ENCODE measurements at regions not wholly inside any gene's neighbourhood (a gene's known extent, or its start where the extent isn't known, plus 50 kb on each side); places are given as distances from the start of the nearest gene placed in this dataset.
"Not testable (repeated sequence)": the region's sequence is repeated elsewhere in the genome, so short reads cannot be mapped to it uniquely, and the experiment has no call there.

GRCh38 chr4:9691238-9692065 lies 90.0 kb upstream of the DRD5 start:
- no peak for TF ChIP-seq CTCF (IDR thresholded peaks at IDR 0.05)
- peaks cover 0 to 5% of the 10 kb centered on the region in 2 experiments for H3K4me1 ChIP-seq (ENCODE audit: control insufficient read depth in 1 of 2, insufficient read depth in 1 of 2, low read depth in 1 of 2, low read length in 1 of 2)
- peak overlapping the region; percentile 55 to 57 for H3K4me3 ChIP-seq (ENCODE audit: low read depth in 1 of 2, low read length in 1 of 2)
- peaks cover 27% of the 10 kb centered on the region for H3K27me3 ChIP-seq
- no peaks in the 10 kb centered on the region for H3K9me3 ChIP-seq
- H3K27ac ChIP-seq, result peak overlapping the region; percentile 31
- H3K36me3 ChIP-seq, result no peaks in the 10 kb centered on the region

- not testable (repeated sequence) for H3K4me1 ChIP-seq (ENCODE audit: control insufficient read depth in 1 of 2, insufficient read depth in 1 of 2, low read depth in 1 of 2, low read length in 1 of 2); H3K27ac ChIP-seq; H3K9me3 ChIP-seq; H3K36me3 ChIP-seq; H3K4me3 ChIP-seq (ENCODE audit: low read depth in 1 of 2, low read length in 1 of 2)
- peaks cover 27% of the 10 kb centered on the region for H3K27me3 ChIP-seq
Measured at GRCh38 chr4:9692791-9693491, 88.5 kb upstream of the DRD5 start.

GRCh38 chr4:9694403-9694802 lies 87.0 kb upstream of the DRD5 start:
- peaks cover 21% of the 10 kb centered on the region for H3K27me3 ChIP-seq
- H3K36me3 ChIP-seq; H3K4me1 ChIP-seq (ENCODE audit: control insufficient read depth in 1 of 2, insufficient read depth in 1 of 2, low read depth in 1 of 2, low read length in 1 of 2); H3K9me3 ChIP-seq; H3K4me3 ChIP-seq (ENCODE audit: low read depth in 1 of 2, low read length in 1 of 2); H3K27ac ChIP-seq: not testable (repeated sequence)

GRCh38 chr4:9695994-9696393 lies 85.4 kb upstream of the DRD5 start:
- H3K9me3 ChIP-seq; H3K36me3 ChIP-seq; H3K4me3 ChIP-seq (ENCODE audit: low read depth in 1 of 2, low read length in 1 of 2); H3K27ac ChIP-seq; H3K27me3 ChIP-seq; H3K4me1 ChIP-seq (ENCODE audit: control insufficient read depth in 1 of 2, insufficient read depth in 1 of 2, low read depth in 1 of 2, low read length in 1 of 2): not testable (repeated sequence)

- H3K27me3 ChIP-seq; H3K27ac ChIP-seq; H3K9me3 ChIP-seq; H3K4me3 ChIP-seq (ENCODE audit: low read depth in 1 of 2, low read length in 1 of 2); H3K4me1 ChIP-seq (ENCODE audit: control insufficient read depth in 1 of 2, insufficient read depth in 1 of 2, low read depth in 1 of 2, low read length in 1 of 2); H3K36me3 ChIP-seq: not testable (repeated sequence)
Measured at GRCh38 chr4:9696561-9696960, 84.9 kb upstream of the DRD5 start.

GRCh38 chr4:9702019-9702418 lies 79.4 kb upstream of the DRD5 start:
- H3K4me3 ChIP-seq (ENCODE audit: low read depth in 1 of 2, low read length in 1 of 2); H3K27ac ChIP-seq; H3K9me3 ChIP-seq; H3K36me3 ChIP-seq; H3K4me1 ChIP-seq (ENCODE audit: control insufficient read depth in 1 of 2, insufficient read depth in 1 of 2, low read depth in 1 of 2, low read length in 1 of 2): not testable (repeated sequence)
- peaks cover 15% of the 10 kb centered on the region for H3K27me3 ChIP-seq

- not testable (repeated sequence) for H3K36me3 ChIP-seq; H3K27ac ChIP-seq; H3K4me1 ChIP-seq (ENCODE audit: control insufficient read depth in 1 of 2, insufficient read depth in 1 of 2, low read depth in 1 of 2, low read length in 1 of 2); H3K4me3 ChIP-seq (ENCODE audit: low read depth in 1 of 2, low read length in 1 of 2); H3K9me3 ChIP-seq
- H3K27me3 ChIP-seq, result peaks cover 15% of the 10 kb centered on the region
Measured at GRCh38 chr4:9702696-9703095, 78.7 kb upstream of the DRD5 start.

GRCh38 chr4:9703391-9703790 lies 78.0 kb upstream of the DRD5 start:
- Histone ChIP-seq H3K36me3 (no peaks in the 10 kb centered on the region), H3K4me3 (ENCODE audit: low read depth in 1 of 2, low read length in 1 of 2) (no peak overlapping the region), H3K4me1 (ENCODE audit: control insufficient read depth in 1 of 2, insufficient read depth in 1 of 2, low read depth in 1 of 2, low read length in 1 of 2) (no peaks in the 10 kb centered on the region), H3K9me3 (no peaks in the 10 kb centered on the region), H3K27ac (no peak overlapping the region), H3K27me3 (peaks cover 15% of the 10 kb centered on the region)
- peak; percentile 56 for TF ChIP-seq CTCF (IDR thresholded peaks at IDR 0.05)

GRCh38 chr4:9704126-9704525 lies 77.3 kb upstream of the DRD5 start:
- H3K27ac ChIP-seq; H3K9me3 ChIP-seq; H3K4me3 ChIP-seq (ENCODE audit: low read depth in 1 of 2, low read length in 1 of 2); H3K36me3 ChIP-seq; H3K4me1 ChIP-seq (ENCODE audit: control insufficient read depth in 1 of 2, insufficient read depth in 1 of 2, low read depth in 1 of 2, low read length in 1 of 2): not testable (repeated sequence)
- peaks cover 15% of the 10 kb centered on the region for H3K27me3 ChIP-seq

All from neutrophil (primary cell).